ENCODE measurements at regions not wholly inside any gene's neighbourhood (a gene's known extent, or its start where the extent isn't known, plus 50 kb on each side); places are given as distances from the start of the nearest gene placed in this dataset.

GRCh38 chr20:53657279-53657678 is 63.6 kb upstream of the ZNF217 start:
- no TSS peak for BruUV-seq (replicated peaks)

More at GRCh38 chr20:53657279-53657678, 63.6 kb upstream of the ZNF217 start:
- H3K4me2 ChIP-seq (ENCODE audit: low read depth, low read length), result no peak overlapping the region
- in situ Hi-C loops (cut with MboI; ENCODE audit: low sequenced_read_pairs) (no loop called here), intact Hi-C loops (cut with micrococcal nuclease) (loop anchor here (5.0 kb wide), 2 partner anchors 60 to 260 kb away; no protein-coding TSS in a partner anchor), dilution Hi-C loops (cut with HindIII; ENCODE audit: low sequenced_read_pairs, unreplicated experiment) (no loop called here)
- no peak overlapping the region for H3K27ac ChIP-seq (ENCODE audit: insufficient read depth, low read length)
- POLR2A ChIA-PET (ENCODE audit: unreplicated experiment), result no interaction called here
- H3K4ac ChIP-seq (ENCODE audit: low read depth, low read length), result peak overlapping the region; percentile 78; the same call in 1 of the 2 replicates
- peak overlapping the region; percentile 88 for H2BK20ac ChIP-seq (ENCODE audit: low read depth, low read length)
- no peak overlapping the region for H2AFZ ChIP-seq (replicated peaks; ENCODE audit: low read length, poor library complexity)
- CTCF ChIA-PET, result interaction anchor here (0.6 kb wide), 1 partner anchor 11 kb away, joined by 4 read pairs; no protein-coding TSS in a partner anchor
- no CpG with 5 or more reads among the region's 1 CpG for WGBS, 2 experiments (ENCODE audit: extremely low coverage in 2 of 2, insufficient read length in 1 of 2)
- no peak overlapping the region for H3K18ac ChIP-seq (ENCODE audit: low read depth, low read length)
- no peak overlapping the region for H3K56ac ChIP-seq (ENCODE audit: extremely low read depth, insufficient read depth, low read length)
- no peaks in the 10 kb centered on the region for H3K27me3 ChIP-seq (ENCODE audit: control insufficient read depth, insufficient read depth, low read length)
- H3K79me1 ChIP-seq (ENCODE audit: low read depth in 1 of 2, low read length in 2 of 2), result no peaks in the 10 kb centered on the region
- H2AK9ac ChIP-seq (replicated peaks; ENCODE audit: low read depth, low read length, poor library complexity), result no peak overlapping the region
- H3K9me1 ChIP-seq (ENCODE audit: insufficient read depth, low read length), result peaks cover 3% of the 10 kb centered on the region; the same call in 1 of the 2 replicates
- ATAC-seq (ENCODE audit: low read depth), result no peak
- H2AK5ac ChIP-seq (ENCODE audit: low read depth, low read length), result no peak overlapping the region
- peak overlapping the region; percentile 95; the same call in 1 of the 3 replicates for H2BK15ac ChIP-seq (ENCODE audit: low read depth, low read length)
- 0 out of 2 replicates have a peak overlapping the region, but pooled peaks have one; percentile 66 for H3K23ac ChIP-seq (ENCODE audit: low read depth, low read length)
- H3K4me3 ChIP-seq (ENCODE audit: insufficient read depth, low read depth, low read length), result no peak overlapping the region
- no peaks in the 10 kb centered on the region for H3K36me3 ChIP-seq (ENCODE audit: control insufficient read depth, insufficient read depth, low read length)
- no peak overlapping the region for H3K9ac ChIP-seq (ENCODE audit: low read depth, low read length)
- H2BK120ac ChIP-seq (ENCODE audit: low read depth, low read length), result peak overlapping the region; percentile 90; the same call in 1 of the 2 replicates
- DNase-seq, result no peak
- no peaks in the 10 kb centered on the region for H3K9me3 ChIP-seq (ENCODE audit: control insufficient read depth, insufficient read depth, low read length)
- peak overlapping the region; percentile 53 for H2BK5ac ChIP-seq (ENCODE audit: low read depth, low read length, poor library complexity, severe bottlenecking)
- H3K4me1 ChIP-seq (ENCODE audit: control insufficient read depth, insufficient read depth, low read length), result peaks cover 29% of the 10 kb centered on the region
- H4K8ac ChIP-seq (ENCODE audit: low read depth in 2 of 2, low read length in 2 of 2), result peak overlapping the region in 1 of 2 experiments; percentile 69; a peak in 1 of 4 replicates
- no peak for TF ChIP-seq MAZ (IDR thresholded peaks at IDR 0.05; ENCODE audit: borderline replicate concordance, low read depth, low read length)
- no peak for TF ChIP-seq RAD21 (IDR thresholded peaks at IDR 0.05; ENCODE audit: low read length)
- no peak for TF ChIP-seq POLR2A (IDR thresholded peaks at IDR 0.05; ENCODE audit: low read depth, low read length)
- TF ChIP-seq BHLHE40 (IDR thresholded peaks at IDR 0.05; ENCODE audit: low read depth, low read length), result no peak
- TF ChIP-seq RFX5 (IDR thresholded peaks at IDR 0.05; ENCODE audit: low read depth, low read length), result no peak
- TF ChIP-seq USF2 (IDR thresholded peaks at IDR 0.05; ENCODE audit: low read depth, low read length), result no peak
- no peak for TF ChIP-seq RCOR1 (IDR thresholded peaks at IDR 0.05; ENCODE audit: insufficient replicate concordance, low read length)
- TF ChIP-seq, protein P1, sequence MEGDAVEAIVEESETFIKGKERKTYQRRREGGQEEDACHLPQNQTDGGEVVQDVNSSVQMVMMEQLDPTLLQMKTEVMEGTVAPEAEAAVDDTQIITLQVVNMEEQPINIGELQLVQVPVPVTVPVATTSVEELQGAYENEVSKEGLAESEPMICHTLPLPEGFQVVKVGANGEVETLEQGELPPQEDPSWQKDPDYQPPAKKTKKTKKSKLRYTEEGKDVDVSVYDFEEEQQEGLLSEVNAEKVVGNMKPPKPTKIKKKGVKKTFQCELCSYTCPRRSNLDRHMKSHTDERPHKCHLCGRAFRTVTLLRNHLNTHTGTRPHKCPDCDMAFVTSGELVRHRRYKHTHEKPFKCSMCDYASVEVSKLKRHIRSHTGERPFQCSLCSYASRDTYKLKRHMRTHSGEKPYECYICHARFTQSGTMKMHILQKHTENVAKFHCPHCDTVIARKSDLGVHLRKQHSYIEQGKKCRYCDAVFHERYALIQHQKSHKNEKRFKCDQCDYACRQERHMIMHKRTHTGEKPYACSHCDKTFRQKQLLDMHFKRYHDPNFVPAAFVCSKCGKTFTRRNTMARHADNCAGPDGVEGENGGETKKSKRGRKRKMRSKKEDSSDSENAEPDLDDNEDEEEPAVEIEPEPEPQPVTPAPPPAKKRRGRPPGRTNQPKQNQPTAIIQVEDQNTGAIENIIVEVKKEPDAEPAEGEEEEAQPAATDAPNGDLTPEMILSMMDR (conservative IDR thresholded peaks at IDR 0.05; ENCODE audit: low read depth, low read length), result no peak
- TF ChIP-seq NFE2L2 (IDR thresholded peaks at IDR 0.05; ENCODE audit: low read depth, low read length), result no peak
- no peak for TF ChIP-seq SMC3 (IDR thresholded peaks at IDR 0.05; ENCODE audit: low read depth, low read length)
- no peak for TF ChIP-seq FOS (IDR thresholded peaks at IDR 0.05; ENCODE audit: low read depth, low read length)
- TF ChIP-seq MAFK (IDR thresholded peaks at IDR 0.05; ENCODE audit: low read depth, low read length), result no peak
- no peak for TF ChIP-seq MXI1 (IDR thresholded peaks at IDR 0.05; ENCODE audit: borderline replicate concordance, low read depth, low read length)
- TF ChIP-seq CHD1 (IDR thresholded peaks at IDR 0.05; ENCODE audit: low read depth, low read length), result no peak
- no peak for TF ChIP-seq CEBPB (IDR thresholded peaks at IDR 0.05; ENCODE audit: low read depth, low read length)
- peak overlapping the region; percentile 88; the same call in 1 of the 2 replicates for H3K14ac ChIP-seq (replicated peaks; ENCODE audit: low read depth, low read length)
- no peaks in the 10 kb centered on the region for H4K20me1 ChIP-seq (ENCODE audit: insufficient read depth, low read length)
- H4K91ac ChIP-seq (ENCODE audit: insufficient read depth, low read depth, low read length), result no peak overlapping the region; the same call in none of the 2 replicates
- H4K5ac ChIP-seq (ENCODE audit: low read depth, low read length), result no peak overlapping the region

All from IMR-90 (cell line).